Psoas muscle (tissue), 7 donors: ENCODE measurements at regions not wholly inside any gene's neighbourhood (a gene's known extent, or its start where the extent isn't known, plus 50 kb on each side); places are given as distances from the start of the nearest gene placed in this dataset.

Experiments
- ATAC-seq, 4 donors: fragments of 200-7000 bp; cut with Tn5 transposase; one replicate each; pipeline ENCODE4 v1.9.1; 2020; ENCODE audit warnings: moderate library complexity in 3 of 4, mild to moderate bottlenecking in 2 of 4
- DNase-seq, 2 donors: peaks; one replicate each; pipeline ENCODE4 v3.0.0-alpha.2; 2020
- H3K27ac ChIP-seq: fragments of 200-600 bp; one replicate; pipeline ENCODE4 v1.8.0; 2022
- H3K27me3 ChIP-seq, 3 donors: fragments of 200-600 bp in 1 of 3; one replicate each; pipeline versions ENCODE4 v1.6.1 to v1.8.0; 2013 to 2022; ENCODE audit warnings: low read length in 2 of 3, mild to moderate bottlenecking in 2 of 3, moderate library complexity in 1 of 3; ENCODE audit not compliant: insufficient read depth in 3 of 3
- H3K36me3 ChIP-seq, 2 donors: fragments of 200-600 bp in 1 of 2; one replicate each; pipeline versions ENCODE4 v1.6.1 to v1.8.0; 2013 to 2022; ENCODE audit warnings: low read depth in 1 of 2, mild to moderate bottlenecking in 1 of 2, moderate library complexity in 1 of 2; ENCODE audit not compliant: insufficient read depth in 1 of 2
- H3K4me1 ChIP-seq: fragments of 200-600 bp; one replicate; pipeline ENCODE4 v1.8.0; 2022
- H3K4me3 ChIP-seq: fragments of 200-600 bp; one replicate; pipeline ENCODE4 v1.8.0; 2022; ENCODE audit warnings: mild to moderate bottlenecking
- H3K9me3 ChIP-seq: fragments of 200-600 bp; one replicate; pipeline ENCODE4 v1.8.0; 2022
- WGBS, 3 donors: extraction: QIAGEN DNeasy Blood & Tissue Kit; methylation state at CpG; one replicate each; pipeline versions ENCODE4 v1.1.6 to v1.1.7; 2013; 5-methylcytosine and 5-hydroxymethylcytosine counted together
- intact Hi-C, 2 donors: fragments of 100-400 bp; cut with DNase I; formaldehyde crosslinking; loops; one replicate each; pipeline versions ENCODE4 v1.11.0 to v1.14.2; 2022
- TF ChIP-seq, protein P1 (sequence below): fragments of 200-600 bp; IDR thresholded peaks from one replicate; pipeline ENCODE4 v1.8.0; 2022; ENCODE audit warnings: antibody characterized with exemption
- donor health status: healthy with polysubstance abuse.
- donor health status: DM: no; HTN: no; CAD: no; lungs with moderate emphysema.
- donor health status: Bipolar disorder and iron deficiency.
- donor health status: healthy.
- donor health status: DM: yes; HTN: yes; CAD: no.
- donor health status: DM: no; HTN: no; CAD: no.
- donor health status: DM: yes; HTN: yes; CAD: no.

DNA sequence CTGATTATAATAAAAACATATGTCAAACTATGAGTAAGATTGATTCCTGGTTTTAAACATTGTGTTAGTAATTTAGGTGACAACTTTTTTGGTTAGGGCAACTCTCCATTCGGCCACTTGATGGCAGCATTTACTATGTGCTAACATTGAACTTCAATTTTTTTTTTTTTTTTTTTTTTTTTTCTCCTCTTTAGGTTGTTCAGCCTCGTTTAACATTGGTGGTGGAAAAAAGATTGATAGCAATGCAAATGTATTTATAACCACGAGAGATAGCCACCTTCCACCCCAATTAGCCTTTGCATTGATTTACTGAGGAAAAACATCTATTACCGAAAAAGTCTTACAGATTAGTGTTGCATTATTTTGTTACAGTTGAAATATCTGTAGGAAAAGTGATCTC is 159.1 kb downstream of the CSNK1G3 start:
- WGBS, 3 donors, result 11 to 15% (median 14%) methylated on average over 4 of the region's 4 CpGs
- intact Hi-C loops, result loop anchor here in 1 of 2 donors (10.0 kb wide), 1 partner anchor 1234 kb away; no protein-coding TSS in a partner anchor

More for the DNA sequence above, 159.1 kb downstream of the CSNK1G3 start:
- no peak overlapping the region for H3K4me3 ChIP-seq
- TF ChIP-seq, protein P1, sequence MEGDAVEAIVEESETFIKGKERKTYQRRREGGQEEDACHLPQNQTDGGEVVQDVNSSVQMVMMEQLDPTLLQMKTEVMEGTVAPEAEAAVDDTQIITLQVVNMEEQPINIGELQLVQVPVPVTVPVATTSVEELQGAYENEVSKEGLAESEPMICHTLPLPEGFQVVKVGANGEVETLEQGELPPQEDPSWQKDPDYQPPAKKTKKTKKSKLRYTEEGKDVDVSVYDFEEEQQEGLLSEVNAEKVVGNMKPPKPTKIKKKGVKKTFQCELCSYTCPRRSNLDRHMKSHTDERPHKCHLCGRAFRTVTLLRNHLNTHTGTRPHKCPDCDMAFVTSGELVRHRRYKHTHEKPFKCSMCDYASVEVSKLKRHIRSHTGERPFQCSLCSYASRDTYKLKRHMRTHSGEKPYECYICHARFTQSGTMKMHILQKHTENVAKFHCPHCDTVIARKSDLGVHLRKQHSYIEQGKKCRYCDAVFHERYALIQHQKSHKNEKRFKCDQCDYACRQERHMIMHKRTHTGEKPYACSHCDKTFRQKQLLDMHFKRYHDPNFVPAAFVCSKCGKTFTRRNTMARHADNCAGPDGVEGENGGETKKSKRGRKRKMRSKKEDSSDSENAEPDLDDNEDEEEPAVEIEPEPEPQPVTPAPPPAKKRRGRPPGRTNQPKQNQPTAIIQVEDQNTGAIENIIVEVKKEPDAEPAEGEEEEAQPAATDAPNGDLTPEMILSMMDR, result peak; percentile 90
- H3K4me1 ChIP-seq, result peaks cover 23% of the 10 kb centered on the region
- no peaks in the 10 kb centered on the region for H3K9me3 ChIP-seq
- no peaks in the 10 kb centered on the region for H3K27me3 ChIP-seq
- no peak overlapping the region for H3K27ac ChIP-seq
- H3K36me3 ChIP-seq, result no peaks in the 10 kb centered on the region
- peak in 2 of 4 donors; percentile 66 to 74 for ATAC-seq
- DNase-seq, result peak in 1 of 2 donors; percentile 19
